NCI-H345 (cell line): ENCODE measurements at regions not wholly inside any gene's neighbourhood (a gene's known extent, or its start where the extent isn't known, plus 50 kb on each side); places are given as distances from the start of the nearest gene placed in this dataset.
A peak's percentile ranks its signal among the peaks of the same experiment; 100 is the strongest.

Source experiments
- DNase-seq: peaks from one replicate; lab custom pipeline; 2025; lab: John Stamatoyannopoulos, UW

DNA sequence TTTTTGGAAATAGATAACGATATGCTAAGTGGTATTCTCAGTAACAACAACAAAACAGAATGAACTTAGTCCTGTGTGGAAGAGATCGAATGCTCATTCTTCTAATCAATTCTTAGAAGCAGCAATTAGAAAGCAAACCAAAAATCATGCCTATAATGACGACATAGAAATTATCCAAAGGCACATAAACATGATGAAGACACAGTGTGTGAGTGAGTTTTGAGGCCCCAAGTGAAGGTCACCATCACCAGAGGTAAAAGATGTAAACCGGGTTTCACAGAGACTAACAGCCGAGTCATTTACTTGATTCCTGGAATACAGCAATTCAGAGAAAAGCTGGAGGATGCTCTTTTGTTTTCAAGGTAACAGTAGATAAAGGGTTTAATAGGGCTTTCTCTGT is 509.2 kb downstream of the TDRD15 start:
- DNase-seq = no peak

DNA sequence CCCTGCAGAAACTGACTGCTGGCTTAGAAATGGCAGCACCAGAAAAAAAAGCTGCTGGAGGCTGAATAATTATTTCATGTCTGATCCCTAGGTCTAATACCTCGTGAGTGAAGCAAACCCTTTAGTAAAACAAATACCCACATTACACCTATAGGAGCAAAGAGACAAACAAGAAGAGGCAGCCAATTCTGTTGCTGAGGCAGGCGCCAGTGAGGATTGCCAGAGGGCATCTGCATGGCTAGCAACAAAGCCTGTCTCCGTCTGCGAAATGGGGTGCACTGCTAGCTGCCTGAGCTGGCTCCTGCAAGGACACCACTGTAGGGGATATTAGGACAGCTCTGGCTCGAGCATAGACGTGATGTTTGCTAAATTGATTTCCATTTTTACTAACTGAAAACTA is 509.7 kb downstream of the TDRD15 start:
- peak; percentile 35 for DNase-seq

DNA sequence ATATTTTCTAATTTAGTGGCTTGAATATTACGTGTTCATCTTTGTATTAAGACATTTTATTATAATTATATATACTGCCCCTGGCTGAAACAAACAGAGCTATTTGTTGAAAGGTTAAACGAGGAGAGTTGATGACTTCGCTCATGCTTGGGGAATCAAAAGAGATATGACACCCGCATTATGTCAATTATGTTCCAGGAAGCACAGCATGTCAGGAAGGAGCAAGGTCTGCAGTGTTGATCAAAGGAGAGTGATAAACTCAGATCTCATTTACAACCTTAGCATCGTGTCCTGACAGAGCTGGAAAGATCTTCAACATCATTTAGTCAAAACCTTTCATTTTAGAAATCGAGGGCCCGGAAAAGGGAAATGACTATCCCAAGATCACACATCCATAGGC is 510.1 kb downstream of the TDRD15 start:
- DNase-seq = no peak

DNA sequence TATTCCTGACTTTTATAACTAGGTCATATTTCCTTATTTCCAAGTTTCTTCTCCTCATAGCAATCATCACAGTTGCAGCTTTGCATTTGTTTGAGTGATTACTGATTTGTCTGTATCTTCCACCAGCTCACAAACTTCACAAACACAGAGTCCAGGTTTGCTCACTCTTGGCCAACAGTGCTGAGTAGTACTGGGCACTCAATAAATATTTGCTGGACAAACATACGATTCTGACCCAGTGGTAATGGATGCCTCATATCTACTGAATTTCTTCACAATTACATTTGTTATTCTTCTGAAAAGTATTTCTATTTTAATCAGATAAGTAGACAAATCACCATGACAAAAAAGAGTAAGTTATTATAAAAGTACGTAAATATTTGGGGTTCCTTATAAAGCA is 516.3 kb downstream of the TDRD15 start:
- no peak for DNase-seq

DNA sequence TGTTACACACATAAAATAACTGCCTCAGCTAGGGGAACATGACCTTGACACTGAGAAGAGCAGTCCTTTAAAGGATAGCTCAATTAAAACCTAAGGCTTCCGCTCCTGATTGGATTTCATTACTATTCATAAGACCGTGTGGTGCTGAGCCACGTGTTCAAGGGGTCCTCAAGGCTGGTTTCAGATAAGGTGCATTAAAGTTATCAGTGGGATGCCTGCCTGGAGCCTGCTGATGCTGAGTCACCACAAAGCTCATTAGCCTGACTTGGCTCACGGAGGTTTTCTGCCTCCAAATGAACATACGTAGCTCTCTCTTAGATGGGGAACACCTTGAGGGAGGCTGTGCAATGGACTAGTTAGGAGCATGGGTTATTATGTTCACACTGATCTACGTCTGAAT is 518.9 kb downstream of the TDRD15 start:
- DNase-seq = no peak

DNA sequence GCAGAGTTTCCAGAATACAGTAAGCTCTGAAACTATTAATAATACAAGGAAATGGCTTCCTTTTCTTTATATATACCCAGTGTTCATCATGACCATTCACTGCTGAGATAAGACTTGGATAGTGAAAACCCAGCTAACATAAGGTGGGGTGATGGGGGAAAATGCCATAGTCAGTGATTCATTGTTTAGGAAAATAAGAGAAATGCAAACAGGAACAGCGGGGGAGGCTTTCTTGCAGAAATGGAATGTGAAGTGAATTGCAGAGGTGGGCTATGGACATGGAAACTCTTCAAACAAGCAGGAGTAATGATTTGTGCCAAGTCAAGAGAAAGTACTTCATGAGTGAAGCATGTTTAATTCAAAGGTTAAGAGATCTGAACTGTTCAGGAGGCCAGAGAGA is 519.4 kb downstream of the TDRD15 start:
- no peak for DNase-seq

DNA sequence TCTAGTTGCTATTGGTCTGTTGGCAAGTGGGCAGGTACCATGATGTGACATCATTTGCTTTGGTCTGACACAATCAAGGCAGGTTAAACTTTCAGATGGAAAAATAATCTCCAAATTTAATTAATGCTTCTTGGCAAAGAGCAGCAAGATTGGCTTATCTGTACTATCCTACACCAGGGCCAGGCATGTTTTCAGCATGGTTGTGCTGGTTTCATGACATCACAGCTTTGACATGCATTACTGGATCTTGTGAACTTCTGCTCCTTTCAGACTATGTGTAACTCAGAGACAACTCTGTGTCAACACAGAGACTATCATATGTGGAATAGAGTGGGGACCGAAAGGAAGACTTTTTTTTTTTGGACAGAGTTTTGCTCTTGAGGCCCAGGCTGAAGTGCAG is 520.5 kb downstream of the TDRD15 start:
- no peak for DNase-seq

DNA sequence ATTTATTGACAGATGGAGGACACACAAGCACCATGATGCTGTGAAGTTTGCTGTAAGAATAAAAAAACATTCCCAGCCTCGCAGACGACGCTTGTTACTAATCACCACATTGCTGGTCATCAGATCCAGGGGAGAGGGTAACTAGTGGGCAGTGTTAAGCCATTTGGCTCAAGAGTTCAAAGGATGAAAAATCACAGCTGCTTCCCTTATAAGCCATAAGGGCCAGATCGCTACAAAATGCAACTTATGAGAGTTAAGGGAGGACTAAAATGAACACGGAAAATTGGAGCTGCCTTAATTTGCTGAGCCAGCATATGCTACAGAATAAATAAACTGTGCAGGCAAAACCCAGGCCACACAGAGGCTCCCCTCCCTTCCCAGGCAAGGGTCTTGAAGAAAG is 522.6 kb downstream of the TDRD15 start:
- DNase-seq = no peak

DNA sequence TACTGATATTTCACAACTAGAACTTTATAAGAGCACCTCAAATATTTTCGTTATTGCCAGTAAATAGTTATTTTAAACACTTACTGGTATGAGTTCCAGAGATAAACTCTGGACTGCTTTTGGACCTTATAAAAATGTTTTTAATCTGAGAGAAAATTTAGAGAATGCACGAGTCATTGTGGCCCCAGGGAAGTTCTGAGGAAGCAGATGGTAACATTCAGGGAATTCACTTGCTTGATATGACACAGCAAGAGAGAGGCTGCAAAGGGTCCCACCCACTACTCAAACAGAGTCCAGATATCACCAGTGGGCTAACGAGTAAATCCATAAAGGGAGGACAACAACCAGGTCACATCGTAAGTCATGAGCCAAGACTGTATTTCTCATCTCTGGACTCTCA is 526.8 kb downstream of the TDRD15 start:
- DNase-seq = no peak

DNA sequence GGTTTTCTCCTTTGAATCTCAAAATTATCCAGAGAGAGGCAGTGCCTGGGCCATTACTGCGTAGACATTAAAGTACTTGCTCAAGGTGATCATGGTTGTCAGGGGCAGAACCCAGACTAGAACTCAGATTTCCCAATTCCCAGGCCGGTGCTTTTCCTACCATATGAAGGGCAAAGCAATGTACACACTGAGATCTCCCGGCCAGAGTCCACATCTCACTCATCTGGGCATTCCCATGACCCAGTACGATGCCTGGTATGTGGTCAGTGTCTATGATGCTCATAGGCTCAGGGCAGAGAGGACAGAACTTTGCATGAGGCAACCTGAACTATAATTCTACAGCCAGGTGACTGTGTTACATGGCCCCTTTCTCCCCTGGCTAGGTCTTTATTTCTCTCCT is 531.4 kb downstream of the TDRD15 start:
- DNase-seq = no peak

DNA sequence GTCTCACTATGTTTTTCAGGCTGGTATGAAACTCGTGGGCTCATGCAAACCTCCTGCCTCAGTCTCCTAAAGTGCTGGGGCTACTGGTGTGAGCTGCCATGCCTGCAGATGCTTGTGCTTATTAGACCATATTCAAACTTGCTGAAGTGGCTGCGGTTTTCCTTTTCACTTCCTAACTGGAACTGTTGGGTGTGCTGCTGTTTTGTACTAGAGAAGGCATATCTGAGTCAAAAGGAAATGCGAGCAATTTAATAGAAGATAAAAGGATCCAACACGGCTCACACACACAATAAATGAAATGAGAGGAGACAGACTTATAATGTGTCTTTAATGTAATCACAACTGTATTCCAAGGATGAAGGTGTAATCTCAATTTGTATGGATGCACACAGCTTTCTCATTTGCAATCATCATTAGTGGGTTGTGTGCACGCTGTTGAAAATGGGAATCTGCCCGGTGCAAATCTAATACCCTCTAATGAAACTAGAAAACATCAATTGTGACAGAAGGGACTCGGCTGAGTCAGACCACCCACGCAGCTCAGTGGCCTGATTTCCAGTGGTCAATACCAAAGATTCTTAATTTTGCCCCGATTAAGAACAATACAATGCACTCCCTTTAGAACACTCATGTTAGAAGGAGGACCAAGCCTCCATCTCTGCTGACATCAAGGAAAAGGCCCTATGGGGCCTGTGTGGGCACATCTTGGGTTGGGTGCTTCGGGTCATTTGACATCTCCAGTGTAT is 532.7 kb downstream of the TDRD15 start:
- no peak for DNase-seq

DNA sequence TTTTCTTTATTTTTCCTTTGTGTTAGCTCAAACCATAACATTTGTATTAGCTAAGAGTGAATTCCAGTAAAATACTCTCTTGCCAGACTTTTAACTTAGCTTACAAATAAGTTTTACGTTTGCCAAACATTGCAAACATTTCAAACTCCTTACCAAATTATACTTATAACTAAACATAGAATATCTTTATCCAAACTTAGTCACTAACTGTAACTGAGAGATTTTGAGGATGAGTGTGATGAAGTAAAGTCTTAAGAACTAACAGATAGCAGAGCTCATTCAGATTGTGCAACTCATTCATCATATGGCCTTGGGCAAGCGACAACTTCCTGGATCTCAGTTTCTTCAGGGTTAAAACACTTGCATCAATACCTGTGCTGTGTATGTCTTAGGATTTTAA is 533.7 kb downstream of the TDRD15 start:
- no peak for DNase-seq

DNA sequence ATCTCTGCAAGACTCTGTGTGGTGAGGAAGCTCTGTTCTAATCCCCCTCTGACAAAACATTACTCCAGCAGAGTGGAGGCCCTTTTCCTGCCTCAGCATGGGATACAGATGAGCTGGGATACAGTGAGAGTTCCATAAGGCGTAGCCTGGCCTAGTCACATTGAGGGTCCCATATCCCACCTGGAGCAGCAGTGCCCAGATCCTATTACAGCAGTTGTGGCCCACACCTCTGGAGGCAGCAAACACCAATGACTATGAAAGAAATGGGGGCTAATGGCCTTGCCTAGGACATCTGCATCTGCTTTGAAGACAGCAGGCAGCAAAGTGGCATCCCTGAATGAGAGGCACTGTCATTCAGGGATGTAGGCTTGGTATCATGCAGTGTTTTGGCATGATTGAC is 534.5 kb downstream of the TDRD15 start:
- DNase-seq = no peak

DNA sequence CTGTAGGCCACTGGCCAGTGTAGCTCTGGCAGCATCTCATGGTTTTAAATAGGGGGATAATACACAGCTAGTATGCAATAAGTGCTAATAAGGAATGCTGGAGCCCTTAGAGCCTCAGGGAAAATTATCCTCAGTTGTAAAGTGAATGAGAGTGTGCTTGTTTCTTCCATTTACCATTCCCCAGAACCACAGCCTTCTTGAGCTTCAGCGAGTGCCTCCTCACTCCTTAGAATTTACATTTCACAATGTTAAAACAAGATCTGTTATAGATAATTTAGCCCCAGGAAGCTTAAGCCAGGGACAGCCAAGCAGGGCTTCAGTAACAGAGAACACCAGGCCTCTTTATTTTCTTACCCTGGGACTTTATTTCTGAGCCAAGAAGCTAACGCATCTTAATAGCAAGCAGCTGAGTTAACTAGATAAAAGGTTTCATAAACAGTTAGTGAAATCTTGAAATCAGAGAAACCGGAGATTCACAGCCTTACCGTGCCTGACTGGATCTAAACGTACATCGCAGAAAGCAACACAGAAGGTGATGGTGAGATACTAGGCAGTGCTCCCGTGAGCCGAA is 535.2 kb downstream of the TDRD15 start:
- no peak for DNase-seq

DNA sequence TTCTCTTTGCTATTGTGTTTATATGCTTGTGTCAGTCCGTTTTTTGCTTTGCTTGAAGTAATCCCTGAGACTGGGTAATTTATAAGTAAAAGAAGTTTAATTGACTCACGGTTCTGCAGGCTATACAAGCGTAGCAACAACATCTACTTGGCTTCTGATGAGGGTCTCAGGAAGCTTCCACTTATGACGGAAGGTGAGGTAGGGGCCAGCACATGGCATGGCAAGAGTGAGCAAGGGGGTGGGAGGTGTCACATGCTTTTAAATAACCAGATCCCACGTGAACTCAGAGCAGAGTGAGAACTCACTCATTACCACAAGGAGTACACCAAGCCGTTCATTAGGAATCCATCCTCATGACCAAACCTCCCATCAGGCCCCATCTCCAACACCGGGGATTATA is 540.3 kb downstream of the TDRD15 start:
- no peak for DNase-seq

DNA sequence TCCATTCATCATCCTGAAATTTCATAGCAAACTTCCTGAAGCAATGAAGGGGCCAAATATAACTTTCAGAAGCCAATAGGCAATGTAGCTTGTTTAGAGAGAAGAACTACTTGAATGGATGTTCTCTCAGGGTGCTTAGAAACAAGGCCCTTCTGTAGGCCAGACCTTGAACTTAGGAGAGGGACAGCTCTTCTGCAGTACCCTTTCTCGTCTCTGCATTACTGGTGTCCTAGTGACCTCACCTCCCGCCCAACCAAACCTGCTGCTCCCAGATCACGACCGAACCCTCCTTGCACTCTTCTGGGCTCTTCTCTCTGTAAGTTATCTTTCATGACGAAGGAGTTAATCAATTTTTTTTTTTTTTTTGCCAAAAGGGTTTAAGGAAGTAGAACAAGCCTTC is 543.9 kb downstream of the TDRD15 start:
- no peak for DNase-seq

DNA sequence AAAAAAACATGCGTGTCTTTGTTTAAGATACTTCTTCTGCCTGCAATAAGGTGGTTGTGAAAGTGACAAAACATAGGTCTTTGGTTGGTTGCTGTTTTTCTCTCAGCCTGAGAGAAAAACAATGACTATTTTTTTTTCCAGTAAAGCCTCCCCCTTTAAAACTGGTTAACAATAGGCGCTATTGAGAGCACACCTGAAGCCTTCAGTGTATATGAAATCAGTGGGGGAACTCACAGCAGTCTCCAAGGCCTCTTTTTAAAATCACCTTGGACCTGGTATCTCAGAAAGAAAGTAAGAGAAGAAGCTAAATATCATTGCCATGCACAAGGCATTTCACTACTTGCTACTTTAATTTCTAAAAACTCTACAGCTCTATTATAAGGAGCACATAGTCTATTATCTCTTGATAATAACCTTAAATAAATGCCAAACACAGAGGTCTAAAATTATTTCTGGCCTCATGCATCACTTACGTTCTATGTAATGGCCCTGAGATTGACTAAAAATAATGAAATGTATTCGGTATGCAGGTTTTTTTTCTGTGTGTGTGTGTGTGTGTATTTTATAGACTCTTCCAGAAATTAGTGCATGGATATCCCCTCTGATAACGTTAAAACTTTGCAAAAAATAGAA is 544.4 kb downstream of the TDRD15 start:
- DNase-seq = no peak

DNA sequence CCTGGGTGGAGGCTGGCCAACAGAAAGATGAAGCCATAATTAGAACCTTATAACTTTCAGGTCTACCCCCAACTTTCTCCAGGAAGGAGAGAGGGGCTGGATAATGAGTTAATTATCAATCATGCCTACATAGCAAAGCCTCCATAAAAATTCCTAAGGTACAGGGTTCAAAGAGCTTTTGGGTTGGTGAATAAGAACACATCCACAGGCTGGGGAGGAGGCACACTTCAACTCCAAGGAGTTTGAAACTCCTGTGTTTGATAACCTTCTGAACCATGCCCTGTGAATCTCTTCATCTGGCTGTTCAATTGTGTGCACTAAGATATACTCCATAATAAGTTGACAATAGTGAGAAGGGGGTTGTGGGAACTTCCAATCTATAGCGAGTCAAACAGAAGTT is 552.3 kb downstream of the TDRD15 start:
- DNase-seq = no peak

DNA sequence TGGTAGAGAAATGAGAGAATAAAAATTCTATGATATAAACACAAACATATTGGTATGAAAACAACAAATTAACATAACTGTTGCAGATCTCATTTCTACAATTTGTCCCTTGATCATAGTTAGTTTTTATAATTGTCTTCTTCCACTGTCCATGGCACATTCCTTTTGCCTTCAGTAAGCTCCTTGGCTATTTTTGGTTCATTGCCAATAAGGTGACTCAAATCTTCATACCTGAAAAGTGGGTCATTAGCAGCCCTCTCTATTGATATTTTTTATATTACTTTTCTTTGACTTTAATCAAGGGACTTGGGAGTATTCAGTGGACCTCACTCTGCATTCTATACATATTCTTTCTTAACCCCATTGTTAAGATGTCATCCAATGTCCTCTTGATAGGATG is 552.9 kb downstream of the TDRD15 start:
- DNase-seq = no peak

DNA sequence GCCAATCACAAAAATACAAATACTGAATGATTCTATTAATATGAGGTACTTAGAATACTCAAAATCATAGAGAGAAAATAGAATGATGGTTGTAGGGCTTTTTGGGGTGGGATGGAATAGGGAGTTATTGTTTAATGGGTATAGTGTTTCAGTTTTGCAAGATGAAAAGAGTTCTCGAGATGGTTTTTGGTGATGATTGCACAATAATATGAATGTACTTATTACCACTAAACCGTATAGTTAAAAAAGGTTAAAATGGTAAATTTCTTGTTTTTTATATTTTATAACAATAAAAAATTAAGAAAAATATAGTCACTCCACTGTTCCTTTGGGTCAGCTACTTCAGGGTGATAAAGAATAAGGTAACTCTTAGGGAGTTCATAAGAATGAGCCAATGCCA is 560.1 kb downstream of the TDRD15 start:
- DNase-seq = no peak

DNA sequence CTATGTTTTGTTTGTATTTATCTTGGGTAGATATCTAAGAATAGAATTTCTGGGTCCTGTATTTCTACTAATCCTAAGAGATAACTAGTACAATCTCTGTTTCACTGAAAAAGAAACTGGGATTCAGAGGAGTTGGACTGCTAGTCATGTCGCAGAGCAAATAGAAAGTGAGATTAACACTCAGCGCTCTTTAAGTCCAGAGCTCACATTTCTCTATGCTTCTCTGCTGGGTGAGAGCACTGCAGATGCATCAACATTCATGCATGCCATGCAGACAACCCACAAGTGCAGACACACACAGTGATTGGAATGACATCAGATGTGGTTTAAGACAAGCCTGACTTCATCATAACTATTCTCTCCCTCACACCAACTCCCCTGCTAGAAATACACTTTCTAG is 563.8 kb downstream of the TDRD15 start:
- no peak for DNase-seq

DNA sequence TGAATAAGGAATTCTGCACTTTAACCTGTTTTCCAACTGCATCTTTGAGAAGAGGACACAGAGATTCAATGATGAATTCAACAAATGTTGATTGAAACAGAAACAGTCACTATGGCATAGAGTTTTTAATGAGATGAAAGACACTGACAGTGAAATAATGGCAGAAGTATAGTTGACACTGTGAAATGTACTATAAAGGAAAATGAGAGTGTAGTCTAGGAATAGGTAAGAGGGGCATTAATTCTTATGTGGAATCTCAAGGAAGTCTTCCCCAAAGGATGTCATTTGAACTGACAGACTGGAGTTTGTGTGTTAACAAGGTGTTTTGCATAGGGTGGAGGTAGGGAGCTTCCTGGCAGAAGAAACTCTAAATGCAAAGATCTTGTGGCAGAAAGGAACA is 566.2 kb downstream of the TDRD15 start:
- no peak for DNase-seq

DNA sequence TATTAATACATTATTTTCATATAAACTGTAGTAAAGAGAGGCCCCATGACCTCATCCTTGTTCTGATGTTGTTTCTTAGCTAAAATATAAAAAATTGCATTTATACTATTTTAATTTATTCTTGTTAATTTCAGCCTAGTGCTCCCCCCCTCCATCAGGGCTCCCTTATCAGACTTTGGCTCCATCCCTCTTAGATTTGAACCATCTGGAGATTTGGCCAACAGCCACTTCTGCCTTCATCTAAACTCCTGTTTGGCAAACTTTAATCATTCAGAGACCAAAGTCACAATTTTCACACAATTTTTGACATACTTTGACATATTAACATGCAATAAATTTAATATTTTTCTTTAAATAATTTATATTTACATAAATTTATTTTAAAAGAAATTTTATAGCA is 569.3 kb downstream of the TDRD15 start:
- DNase-seq = no peak
